PC-9 (cell line): ENCODE measurements at regions not wholly inside any gene's neighbourhood (a gene's known extent, or its start where the extent isn't known, plus 50 kb on each side); places are given as distances from the start of the nearest gene placed in this dataset.

Experiments
- CTCF ChIP-seq: fragments of 200-600 bp; sonication (generic); conservative IDR thresholded peaks from 2 replicates; pipeline ENCODE4 v1.6.1; 2017; ENCODE audit warnings: mixed run types, antibody characterized with exemption, mild to moderate bottlenecking, moderate library complexity
- EZH2 ChIP-seq: fragments of 200-600 bp; sonication (generic); IDR thresholded peaks from 2 replicates; pipeline ENCODE4 v1.8.0; 2017; ENCODE audit warnings: antibody characterized with exemption, low read depth

GRCh38 chr3:166580561-166580960, 743.3 kb upstream of the BCHE start:
- no peak for TF ChIP-seq CTCF
- TF ChIP-seq EZH2, result no peak
